NCI-H526 (cell line): ENCODE measurements at regions not wholly inside any gene's neighbourhood (a gene's known extent, or its start where the extent isn't known, plus 50 kb on each side); places are given as distances from the start of the nearest gene placed in this dataset.
"Not testable (repeated sequence)": the region's sequence is repeated elsewhere in the genome, so short reads cannot be mapped to it uniquely, and the experiment has no call there.

Experiments
- DNase-seq, 2 experiments: peaks; one replicate each; lab custom pipeline; 2025; lab: John Stamatoyannopoulos, UW

DNA sequence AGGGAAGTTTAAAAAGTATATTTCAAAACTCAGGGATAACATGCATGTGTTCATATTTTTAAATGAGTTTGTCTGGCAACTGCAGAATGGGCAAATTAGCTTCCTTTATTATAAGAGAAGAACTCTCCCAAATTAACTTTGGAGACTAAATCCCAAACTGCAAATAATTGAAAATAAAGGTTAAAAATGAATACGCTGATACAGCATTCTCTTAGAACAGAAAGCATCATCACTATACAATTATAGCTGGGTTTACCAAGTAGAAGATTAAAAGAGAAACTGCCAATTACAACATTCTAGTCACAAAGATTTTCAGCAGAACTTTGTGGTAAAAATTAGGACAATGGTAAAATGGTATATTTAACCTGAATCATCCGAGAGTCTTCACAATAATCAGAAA lies 73.3 kb downstream of the OLFM4 start:
- no peak for DNase-seq

DNA sequence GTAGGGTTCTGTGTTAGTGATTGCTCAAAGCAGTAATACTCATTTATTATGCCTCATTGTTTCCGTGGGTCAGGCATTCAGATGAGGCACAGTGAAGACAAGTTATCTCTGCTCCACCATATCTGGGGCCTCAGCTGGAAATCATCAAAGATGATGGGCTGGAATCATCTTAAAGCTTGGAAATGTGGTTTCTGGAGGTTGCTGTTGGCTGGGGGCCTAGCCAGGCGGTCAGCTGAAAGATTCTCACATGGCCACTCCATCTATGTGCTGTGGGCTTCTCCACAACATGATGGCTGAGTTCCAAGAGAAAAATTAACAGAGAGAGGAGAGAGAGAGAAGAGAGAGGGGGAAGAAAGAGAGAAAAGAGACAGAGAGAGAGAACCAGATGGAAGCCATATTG lies 75.5 kb downstream of the OLFM4 start:
- no peak for DNase-seq

DNA sequence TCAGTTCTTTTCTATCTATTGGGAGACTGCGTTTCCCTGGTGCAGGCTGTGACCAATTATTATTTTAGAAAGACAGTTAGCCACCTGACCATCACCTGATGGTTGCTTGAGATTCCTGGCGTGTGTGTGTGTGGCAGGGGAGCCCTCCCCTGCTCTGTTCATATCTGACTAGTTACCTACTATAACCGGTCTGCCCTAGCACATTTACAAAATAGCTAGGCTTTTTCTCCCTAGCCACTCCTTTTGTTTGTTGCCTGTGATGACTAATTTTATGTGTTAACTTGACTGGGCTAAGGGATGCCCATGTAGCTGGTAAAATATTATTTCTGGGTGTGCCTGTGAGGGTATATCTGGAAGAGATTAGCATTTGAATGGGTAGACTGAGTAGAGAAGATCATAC lies 76.9 kb downstream of the OLFM4 start:
- DNase-seq = no peak

DNA sequence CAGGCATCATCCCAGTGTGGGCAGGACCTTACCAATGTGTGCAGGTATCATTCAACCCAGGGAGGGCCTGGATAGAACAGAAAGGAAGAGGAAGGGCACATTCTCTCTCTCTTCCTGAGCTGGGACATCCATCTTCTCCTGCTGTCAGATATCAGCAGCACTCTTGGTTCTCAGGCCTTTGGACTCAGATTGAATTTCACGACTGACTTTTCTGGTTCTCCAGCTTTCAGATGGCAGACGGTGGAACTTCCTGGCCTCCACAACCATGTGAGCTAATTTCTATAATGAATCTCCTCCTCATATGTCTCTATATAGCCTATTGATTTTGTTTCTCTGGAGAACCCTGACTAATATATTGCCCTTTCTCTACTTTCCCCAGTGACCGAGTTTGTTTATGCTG lies 77.3 kb downstream of the OLFM4 start:
- peak; percentile 52 to 66 for DNase-seq

DNA sequence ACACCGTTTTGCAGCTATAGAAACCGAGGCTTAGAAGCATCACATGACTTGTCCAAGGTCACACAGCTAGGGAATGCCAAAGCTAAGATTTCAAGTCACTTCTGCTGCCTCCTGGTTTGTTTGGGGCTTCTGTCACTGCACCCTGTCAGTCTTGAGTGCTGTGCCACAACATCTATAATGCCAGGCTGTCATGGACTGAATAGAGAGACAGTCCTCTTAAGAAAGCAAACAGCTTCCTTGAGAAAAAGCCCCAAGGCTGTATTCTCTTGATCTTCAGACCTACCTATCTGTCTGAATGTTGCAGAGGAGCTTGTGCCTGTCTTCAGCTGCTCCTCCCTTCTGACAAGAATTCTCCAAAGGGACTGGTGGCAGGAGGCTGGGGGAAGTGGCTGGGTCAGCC lies 81.6 kb downstream of the OLFM4 start:
- DNase-seq = no peak

DNA sequence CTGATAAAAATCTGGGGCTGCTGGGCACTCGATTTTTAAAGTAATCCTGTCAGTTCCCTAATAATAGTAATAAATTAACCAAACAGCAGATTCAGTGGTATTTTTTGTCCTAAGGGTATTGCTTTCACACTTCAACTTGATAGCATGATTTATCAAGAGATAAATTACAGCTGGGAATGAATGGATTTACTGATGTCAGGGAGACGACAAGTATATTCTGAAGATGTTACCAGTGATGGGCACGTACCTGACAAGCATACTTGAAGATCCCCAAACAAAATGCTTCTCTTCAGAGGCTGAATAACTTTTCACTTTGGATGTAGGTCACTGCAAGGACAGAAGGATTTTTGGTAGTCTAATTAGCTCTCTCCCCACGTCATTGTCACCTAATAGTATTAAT lies 82.0 kb downstream of the OLFM4 start:
- DNase-seq = no peak

DNA sequence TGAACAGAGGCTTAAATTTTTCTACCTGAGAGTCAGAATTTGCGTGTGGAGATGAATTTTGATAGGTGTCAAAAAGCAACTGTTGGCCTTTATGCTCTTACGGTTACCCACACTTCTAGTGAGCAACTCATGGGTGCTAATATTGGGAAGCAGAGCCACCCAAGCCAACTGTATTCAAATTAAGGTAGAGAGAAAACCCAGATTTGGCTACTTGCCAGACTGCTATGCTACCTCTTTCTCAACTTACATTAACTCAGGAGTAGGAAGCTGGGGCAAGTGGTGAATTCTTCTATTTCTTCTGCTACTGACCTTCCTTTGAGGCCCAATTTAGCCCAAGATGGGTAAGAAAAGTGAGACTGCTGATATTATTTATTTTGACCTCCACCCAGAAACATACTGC lies 83.9 kb downstream of the OLFM4 start:
- peak; percentile 76 to 89 for DNase-seq

DNA sequence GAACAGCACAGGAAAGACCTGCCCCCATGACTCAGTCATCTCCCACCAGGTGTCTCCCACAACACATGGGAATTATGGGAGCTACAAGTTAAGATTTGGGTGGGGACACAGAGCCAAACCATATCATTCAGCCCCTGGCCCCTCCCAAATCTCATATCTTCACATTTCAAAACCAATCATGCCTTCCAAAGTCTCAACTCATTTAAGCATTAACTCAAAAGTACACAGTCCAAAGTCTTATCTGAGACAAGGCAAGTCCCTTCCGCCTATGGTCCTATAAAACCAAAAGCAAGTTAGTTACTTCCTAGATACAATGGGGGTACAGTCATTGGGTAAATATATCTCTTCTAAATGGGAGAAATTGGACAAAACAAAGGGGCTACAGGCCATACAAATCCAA lies 88.4 kb downstream of the OLFM4 start:
- DNase-seq = not testable (repeated sequence)

DNA sequence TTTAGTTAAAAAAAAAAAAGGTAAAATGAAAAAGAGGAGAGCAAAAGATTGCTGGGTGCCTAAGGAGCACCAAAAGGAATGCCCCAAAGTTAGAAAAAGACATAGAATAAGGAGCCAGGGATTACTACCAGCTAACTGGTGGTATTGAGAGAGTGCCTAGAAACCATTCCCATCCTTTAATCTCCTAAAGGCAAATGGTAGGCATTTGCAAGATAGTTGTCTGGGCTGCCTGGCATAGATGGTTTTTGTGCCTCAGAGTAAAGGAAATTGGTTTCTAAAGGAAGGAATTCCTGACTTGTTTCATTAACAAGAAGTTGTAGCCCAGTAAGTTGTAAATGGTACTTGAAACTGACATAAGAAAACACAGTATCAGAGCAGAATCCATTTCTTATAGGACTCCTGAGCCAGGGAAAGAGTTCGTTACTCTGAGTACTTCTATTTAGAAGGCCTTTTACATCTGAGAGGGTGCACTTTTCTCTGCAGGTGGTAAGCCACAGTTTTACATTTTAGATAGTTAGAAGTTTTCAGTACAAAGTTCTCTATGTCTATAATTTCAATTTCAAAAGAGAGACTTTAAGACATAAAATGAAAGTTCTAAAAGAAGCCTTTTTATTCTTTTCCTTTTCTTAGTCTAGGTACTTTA lies 92.6 kb downstream of the OLFM4 start:
- DNase-seq = no peak

DNA sequence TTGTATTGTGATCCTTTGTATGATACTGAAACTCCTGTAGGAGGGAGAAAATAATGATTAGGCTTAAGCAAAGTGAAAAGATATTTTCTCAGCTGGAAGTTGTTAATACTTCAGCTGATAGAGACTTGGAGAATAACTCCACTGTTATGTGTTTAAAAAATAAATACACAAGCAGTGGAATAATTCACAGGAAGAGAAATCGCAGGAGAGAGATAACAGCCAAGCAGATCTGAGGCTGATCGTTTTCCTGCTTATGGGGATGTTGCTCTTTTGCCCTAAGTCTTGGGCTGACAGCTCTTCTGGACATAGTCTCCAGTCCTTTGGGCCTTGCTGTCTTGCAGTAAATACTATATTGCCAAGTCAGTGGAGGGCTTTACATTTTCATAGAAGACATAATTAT lies 93.3 kb downstream of the OLFM4 start:
- DNase-seq = no peak

DNA sequence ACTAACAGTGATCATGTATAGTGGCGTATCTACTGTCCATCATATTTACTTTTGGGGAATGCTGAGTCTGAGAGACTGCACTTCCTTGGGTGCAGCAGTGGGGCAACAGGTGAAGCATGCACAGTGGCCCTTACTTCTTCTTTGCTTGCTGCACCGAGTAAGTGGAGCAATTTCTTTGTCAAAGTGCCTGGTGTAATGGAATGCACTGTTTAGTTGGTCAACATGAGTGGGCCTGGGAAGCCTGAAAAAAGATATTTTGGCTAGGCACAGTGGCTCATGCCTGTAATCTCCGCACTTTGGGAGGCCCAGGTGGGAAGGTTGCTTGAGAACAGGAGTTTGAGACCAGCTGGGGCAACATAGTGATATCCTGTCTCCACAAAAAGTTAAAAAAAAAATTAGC lies 94.9 kb downstream of the OLFM4 start:
- DNase-seq = no peak

DNA sequence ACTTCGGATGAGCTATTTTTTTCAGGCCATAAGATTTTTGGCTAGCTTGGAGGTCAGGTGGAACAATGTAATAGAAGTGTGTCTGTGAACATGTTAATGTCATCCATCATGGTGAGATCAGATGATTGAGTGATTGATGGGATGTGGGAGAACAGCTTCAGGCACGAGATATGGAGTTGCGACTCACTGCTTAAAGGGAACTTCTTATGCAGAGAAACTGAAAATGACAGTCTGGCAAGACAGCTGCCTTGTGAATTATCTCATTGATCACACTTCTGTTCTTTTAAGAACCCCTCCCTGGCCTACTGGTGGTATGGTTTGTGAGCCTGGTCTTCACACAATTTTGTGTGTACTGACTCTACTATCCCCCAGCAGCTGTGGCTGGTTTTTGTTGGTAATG lies 96.0 kb downstream of the OLFM4 start:
- no peak for DNase-seq

DNA sequence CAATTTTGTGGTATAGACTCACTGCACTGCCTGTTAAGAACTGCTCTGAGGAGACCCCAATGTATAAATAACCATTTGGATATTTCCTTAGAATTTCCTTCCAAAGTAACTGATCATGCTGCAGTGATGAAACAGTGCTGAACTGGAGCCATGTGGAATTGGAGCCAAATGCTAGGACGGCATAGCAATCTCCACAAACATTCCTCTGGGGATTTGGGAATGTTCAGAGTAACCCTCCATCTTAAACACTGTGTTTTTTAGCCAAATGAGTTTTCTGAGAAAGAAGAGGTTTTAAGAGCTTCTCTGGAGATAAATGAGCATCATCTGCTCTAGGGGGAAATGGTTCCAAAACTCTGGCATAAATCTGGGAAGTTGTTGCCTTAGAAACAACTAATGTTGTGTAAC lies 98.2 kb downstream of the OLFM4 start:
- no peak for DNase-seq

DNA sequence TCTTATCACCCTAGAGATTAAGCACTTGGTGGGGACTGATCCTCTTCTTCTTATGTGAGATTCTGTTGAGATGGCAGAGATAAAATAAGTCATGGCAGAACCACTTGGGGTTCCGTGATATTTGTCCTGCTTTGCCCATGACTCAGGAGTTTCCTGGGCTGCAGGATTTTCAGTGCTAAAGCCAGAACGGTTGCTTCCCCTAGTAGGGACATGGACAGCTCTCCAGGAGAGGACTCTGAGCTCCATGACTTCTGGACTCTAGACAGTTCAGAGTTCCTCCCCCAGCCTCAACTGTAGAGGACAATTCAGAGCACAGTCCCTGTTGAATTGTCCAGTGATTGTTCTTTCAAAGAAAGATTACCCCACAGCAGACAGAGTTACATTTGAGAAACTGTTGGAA lies 98.8 kb downstream of the OLFM4 start:
- DNase-seq = no peak

DNA sequence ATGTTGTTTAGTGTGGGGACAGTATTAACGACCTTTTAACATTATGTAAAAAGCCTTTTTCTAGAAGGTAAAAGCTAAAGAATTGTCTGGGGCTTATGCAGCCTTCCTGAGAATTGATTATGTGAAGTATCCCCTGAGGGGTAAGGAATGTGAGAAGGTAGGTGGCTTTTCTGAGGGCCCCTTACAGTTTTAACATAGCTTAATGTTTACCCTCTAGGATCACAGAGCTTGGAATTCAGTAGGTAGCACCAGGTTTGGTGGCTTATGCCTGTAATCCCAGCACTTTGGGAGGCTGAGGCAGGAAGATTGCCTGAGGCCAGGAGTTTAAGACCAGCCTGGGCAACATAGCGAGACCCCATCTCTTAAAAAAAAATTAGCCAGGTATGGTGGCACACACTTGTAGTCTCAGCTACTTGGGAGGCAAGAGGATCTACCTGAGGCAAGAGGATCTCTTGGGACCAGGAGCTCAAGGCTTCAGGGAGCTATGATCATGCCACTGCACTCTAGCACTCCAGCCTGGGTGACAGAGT lies 101.3 kb downstream of the OLFM4 start:
- no peak for DNase-seq

DNA sequence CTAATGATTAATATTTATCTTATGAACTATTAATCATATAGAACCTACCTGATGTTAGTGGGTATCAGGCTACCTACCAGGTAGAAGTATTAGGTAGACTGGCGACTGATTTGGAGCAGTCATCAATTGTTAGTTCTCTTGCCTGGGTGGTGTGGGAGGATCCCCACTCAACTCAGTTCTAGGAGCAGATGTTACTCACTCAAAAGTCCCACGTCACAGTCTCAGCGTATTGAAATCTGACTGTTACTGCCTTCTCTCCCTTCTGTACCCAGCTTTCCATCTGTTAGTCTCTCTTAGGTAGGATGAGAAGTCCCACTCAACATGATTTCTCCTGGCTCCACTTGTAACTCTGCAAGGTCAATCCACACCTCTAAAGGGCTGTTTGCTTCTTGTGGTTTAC lies 102.7 kb downstream of the OLFM4 start:
- no peak for DNase-seq

DNA sequence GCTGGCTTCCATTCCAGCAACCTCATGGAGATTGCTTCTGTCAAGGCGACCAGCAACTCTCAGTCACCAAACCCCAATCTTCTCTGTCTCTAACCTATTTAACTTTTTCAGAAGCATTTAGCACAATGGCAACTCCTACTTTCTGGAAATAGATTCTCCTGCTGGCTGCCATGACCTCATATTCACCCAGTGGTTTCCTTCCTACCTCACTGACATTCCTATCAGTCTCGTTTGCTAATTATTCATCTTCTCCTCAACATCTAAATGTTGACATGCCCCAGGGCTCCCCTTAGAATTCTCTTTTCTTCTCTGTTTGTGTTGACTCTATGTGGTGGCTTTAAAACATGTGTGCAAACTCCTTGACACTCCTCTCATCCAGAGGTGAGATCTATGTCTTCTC lies 106.7 kb downstream of the OLFM4 start:
- no peak for DNase-seq

DNA sequence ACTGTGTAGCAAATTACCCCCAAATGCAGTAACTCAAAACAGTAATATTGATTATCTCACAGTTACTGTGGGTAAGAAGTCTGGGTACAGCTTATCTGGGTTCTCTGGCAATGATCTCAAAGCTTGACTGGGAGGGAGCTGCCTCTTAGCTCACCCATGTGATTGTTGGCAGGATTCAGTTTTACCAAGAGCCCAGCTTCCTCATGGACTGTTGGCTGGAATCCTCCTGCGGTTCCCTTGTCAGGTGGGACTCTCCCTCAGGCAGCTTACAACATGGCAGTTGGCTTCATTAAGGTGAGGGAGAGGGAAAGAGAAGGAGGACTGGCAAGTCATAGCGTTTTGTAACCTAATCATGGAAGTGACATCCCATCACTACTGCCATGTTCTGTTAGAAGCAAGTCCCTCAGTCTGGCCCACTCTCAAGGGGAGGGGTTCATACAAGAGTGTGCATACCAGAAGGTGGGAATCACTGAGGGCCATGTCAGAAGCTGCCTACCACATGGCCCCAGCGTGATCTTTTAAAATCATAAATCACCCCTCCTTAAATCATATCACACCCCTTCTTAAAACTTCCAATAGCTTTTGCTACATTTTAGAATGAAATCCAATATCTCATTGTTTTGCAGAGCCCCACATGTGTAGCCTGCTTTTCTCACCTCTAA lies 108.1 kb downstream of the OLFM4 start:
- no peak for DNase-seq

DNA sequence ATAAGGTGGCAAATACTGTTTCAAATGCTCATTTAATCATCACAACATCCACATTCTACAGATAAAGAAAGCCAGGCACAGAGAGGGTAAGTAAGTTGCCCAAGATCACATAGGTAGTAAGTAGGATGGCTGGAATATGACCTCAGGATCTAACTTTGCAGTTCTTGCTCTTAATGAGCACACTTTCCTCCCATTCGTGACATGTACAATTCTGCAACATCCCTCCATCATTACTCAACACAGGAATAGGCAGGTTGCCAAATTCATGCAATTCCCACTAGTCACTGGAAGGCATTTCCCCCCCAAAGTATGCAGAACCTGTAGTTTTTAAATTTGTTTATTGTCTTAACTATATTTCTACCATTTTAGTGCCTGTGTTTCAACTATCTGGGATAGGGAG lies 109.2 kb downstream of the OLFM4 start:
- DNase-seq = no peak

DNA sequence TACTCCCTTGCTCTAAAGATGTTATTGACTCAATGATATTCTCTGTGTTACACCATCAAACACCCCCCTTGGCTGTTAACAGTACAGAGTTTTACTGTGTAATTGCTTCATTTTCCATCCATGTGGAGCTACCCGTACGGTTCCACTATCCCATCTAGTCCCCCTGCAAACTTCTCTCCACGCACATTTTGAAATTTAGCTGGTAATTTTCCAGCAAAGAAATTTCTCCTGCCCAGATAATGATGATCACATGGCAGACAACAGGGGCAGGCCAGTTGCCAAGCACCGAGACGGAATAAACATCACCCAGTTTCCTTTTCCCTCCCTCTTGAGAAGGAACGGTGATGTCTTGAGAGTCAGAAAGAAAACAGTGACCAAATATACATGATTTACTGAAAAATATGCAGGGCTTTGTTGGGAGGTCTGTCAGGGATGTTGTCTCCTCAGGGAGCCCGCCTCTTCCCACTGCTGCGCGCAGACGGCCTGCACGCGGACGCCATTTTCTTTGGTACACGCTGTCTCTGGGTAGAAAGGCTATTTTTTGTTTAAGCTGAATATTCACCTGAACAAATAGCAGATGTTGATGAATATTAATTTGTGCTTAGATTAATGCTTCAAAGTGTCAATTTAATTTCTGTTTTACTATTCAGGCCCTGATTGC lies 109.9 kb downstream of the OLFM4 start:
- no peak for DNase-seq

DNA sequence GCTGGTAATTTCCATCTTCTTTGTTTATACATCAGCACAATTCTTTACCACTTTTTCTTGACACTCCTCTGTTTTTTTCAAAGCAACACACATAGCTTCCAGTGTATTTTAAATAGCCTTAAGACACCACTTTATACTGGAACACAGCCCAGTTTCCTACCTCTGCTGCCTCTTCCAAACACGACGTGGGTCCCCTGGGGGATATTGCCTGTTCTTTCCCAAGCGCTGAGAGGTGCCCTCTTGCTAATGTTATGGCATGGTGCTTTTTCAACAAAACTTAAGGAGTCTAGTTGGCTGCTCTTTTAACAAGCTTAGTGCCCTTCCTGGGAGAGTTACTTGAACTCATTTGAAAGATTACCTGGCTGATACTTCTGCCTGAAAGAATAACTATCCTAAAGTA lies 112.7 kb downstream of the OLFM4 start:
- peak; percentile 8 to 15 for DNase-seq

DNA sequence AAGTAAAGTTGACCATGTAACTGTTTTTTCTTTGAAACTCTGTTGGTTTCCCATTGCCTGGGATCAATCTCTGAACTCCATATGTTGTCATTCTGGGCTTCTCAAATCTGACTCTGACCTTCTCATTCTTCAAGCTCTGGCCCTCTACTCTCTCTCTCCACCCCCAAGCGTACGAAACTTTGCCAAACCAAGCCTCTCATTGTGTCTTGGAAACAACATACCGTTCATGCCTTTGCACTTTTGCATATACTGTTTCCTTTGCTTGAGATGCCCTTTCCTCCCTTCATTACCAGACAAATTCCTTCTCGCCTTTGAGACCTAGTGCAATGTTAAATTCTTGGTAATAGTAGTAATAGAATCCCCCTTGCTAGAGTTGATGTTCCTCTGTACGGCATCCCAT lies 113.7 kb downstream of the OLFM4 start:
- DNase-seq = no peak

DNA sequence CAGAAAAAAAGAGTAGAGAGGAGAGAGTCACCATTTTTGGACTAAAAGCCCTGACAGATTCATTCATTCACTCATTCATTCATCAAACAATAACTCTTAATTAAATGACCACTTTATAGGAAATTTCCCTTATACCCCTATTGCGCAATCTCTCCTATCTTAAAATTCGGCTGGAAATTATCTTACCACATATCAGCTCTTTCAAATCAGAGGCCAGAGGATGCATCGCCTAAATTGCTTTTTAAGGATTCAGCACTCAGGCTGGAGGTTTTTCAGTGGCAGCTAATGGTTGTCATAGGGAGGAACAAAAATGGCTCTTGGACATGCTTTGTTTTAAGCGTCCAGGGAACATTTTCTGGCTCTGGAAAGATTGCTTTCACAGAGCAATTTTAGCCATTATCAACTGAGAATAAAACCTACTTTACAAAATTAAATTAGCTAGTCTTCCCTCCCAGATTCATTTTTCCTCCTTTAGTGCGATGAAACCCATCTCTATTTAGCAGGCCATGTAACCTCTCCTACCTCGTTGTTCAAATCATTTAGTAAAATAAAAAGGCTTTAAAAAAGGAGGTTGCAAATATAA lies 115.2 kb downstream of the OLFM4 start:
- no peak for DNase-seq
